ENCODE measurements at regions not wholly inside any gene's neighbourhood (a gene's known extent, or its start where the extent isn't known, plus 50 kb on each side); places are given as distances from the start of the nearest gene placed in this dataset.

- DNase-seq (ENCODE audit: low read depth in 3 of 3): no peak
Measured at GRCh38 chr3:43866529-43867353, 176.0 kb downstream of the ABHD5 start.

- no peak for DNase-seq (ENCODE audit: low read depth in 3 of 3)
Measured at GRCh38 chr3:43867436-43868072, 176.8 kb downstream of the ABHD5 start.

GRCh38 chr3:43869491-43869890, 178.8 kb downstream of the ABHD5 start:
- DNase-seq (ENCODE audit: low read depth in 3 of 3): no peak

- no peak for DNase-seq (ENCODE audit: low read depth in 3 of 3)
Measured at GRCh38 chr3:43870120-43870519, 179.4 kb downstream of the ABHD5 start.

- no peak for DNase-seq (ENCODE audit: low read depth in 3 of 3)
Measured at GRCh38 chr3:43870844-43871626, 180.3 kb downstream of the ABHD5 start.

GRCh38 chr3:43871627-43872245, 181.0 kb downstream of the ABHD5 start:
- DNase-seq (ENCODE audit: low read depth in 3 of 3): no peak

- DNase-seq (ENCODE audit: low read depth in 3 of 3): no peak
Measured at GRCh38 chr3:43872301-43872700, 181.6 kb downstream of the ABHD5 start.

GRCh38 chr3:43872901-43873300, 182.2 kb downstream of the ABHD5 start:
- no peak for DNase-seq (ENCODE audit: low read depth in 3 of 3)

GRCh38 chr3:43873723-43874122, 183.0 kb downstream of the ABHD5 start:
- DNase-seq (ENCODE audit: low read depth in 3 of 3): no peak

- no peak for DNase-seq (ENCODE audit: low read depth in 3 of 3)
Measured at GRCh38 chr3:43874290-43874689, 183.6 kb downstream of the ABHD5 start.

GRCh38 chr3:43874731-43875130, 184.0 kb downstream of the ABHD5 start:
- DNase-seq (ENCODE audit: low read depth in 3 of 3): no peak

GRCh38 chr3:43876648-43877047, 185.9 kb downstream of the ABHD5 start:
- DNase-seq (ENCODE audit: low read depth in 3 of 3): no peak

- no peak for DNase-seq (ENCODE audit: low read depth in 3 of 3)
Measured at GRCh38 chr3:43879166-43879565, 188.4 kb downstream of the ABHD5 start.

- DNase-seq (ENCODE audit: low read depth in 3 of 3): no peak
Measured at GRCh38 chr3:43882976-43883680, 192.4 kb downstream of the ABHD5 start.

GRCh38 chr3:43883729-43884396, 193.1 kb downstream of the ABHD5 start:
- DNase-seq (ENCODE audit: low read depth in 3 of 3): no peak

GRCh38 chr3:43884581-43884980, 193.8 kb downstream of the ABHD5 start:
- DNase-seq (ENCODE audit: low read depth in 3 of 3): no peak

- DNase-seq (ENCODE audit: low read depth in 3 of 3): no peak
Measured at GRCh38 chr3:43885908-43886618, 195.3 kb downstream of the ABHD5 start.

- no peak for DNase-seq (ENCODE audit: low read depth in 3 of 3)
Measured at GRCh38 chr3:43892061-43892460, 201.3 kb downstream of the ABHD5 start.

GRCh38 chr3:43892526-43892925, 201.8 kb downstream of the ABHD5 start:
- no peak for DNase-seq (ENCODE audit: low read depth in 3 of 3)

GRCh38 chr3:43893727-43894126, 203.0 kb downstream of the ABHD5 start:
- no peak for DNase-seq (ENCODE audit: low read depth in 3 of 3)

Data from stimulated activated CD4-positive, alpha-beta T cell treated with anti-CD3 and anti-CD28 coated beads, TNF-alpha, amount 100 ng/mL, for 4 hours (primary cell).